ENCODE measurements at regions not wholly inside any gene's neighbourhood (a gene's known extent, or its start where the extent isn't known, plus 50 kb on each side); places are given as distances from the start of the nearest gene placed in this dataset.

DNA sequence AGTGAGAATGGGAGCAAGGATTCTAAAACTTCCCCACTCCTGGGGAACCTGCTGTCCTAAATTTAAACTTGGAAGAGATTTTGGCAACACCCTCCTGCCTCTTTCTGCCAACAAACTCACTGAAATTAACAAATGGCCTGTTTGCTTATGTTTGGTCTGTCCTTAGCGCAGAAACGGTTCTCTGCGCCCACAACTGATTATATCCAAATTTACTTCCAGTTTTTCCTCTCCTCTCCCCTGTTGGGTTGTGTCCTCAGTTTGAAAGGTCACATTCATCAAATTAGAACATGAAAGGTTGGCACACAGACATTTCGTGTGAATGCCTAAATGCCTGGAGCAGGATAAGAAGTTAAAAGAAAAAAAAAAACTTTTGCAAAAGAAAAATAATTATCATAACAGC lies 56.4 kb upstream of the MRI1 start:
- TF ChIP-seq POLR2A (IDR thresholded peaks at IDR 0.05; ENCODE audit: low read depth, low read length) (no peak), SPI1 (IDR thresholded peaks at IDR 0.05; ENCODE audit: low read depth, low read length) (no peak), POLR2AphosphoS5 (IDR thresholded peaks at IDR 0.05; ENCODE audit: low read depth, low read length) (no peak)

Measured in GM12891 (cell line).